ENCODE measurements at regions not wholly inside any gene's neighbourhood (a gene's known extent, or its start where the extent isn't known, plus 50 kb on each side); places are given as distances from the start of the nearest gene placed in this dataset.

DNA sequence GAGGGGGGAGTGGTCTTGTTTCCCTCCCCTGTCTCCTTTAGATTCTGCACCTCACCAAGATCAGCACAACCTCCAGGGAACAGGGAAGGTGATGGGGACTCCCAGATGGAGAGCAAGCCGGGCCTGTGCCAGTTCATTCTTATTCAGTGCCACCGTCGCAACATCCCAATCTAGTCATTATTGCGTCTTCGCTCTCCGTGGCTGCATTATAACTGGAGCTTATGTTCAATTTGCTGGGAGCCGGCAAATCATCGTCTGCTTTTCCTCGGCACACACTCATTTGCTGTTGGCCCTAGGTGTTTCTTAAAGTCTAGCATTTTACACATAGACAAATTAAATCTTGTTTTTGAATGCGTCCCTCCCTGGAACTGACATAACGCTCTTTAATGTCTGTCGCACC, 1269.7 kb downstream of the BRD1 start:
- Mint-ChIP-seq H3K4me1 (peaks cover 12% of the 10 kb centered on the region), H3K9me3 (no peaks in the 10 kb centered on the region), H3K27ac (ENCODE audit: unreplicated experiment) (no peak overlapping the region), H3K4me3 (no peak overlapping the region), H3K27me3 (ENCODE audit: low read depth) (no peaks in the 10 kb centered on the region), H3K36me3 (ENCODE audit: low read depth) (no peaks in the 10 kb centered on the region)
- no peak for TF ChIP-seq CTCF (conservative IDR thresholded peaks at IDR 0.05)
- no peak for DNase-seq (ENCODE audit: low read depth, low spot score)

- no peaks in the 10 kb centered on the region for H3K27me3 Mint-ChIP-seq (ENCODE audit: low read depth)
- no peaks in the 10 kb centered on the region for H3K36me3 Mint-ChIP-seq (ENCODE audit: low read depth)
- no peaks in the 10 kb centered on the region for H3K9me3 Mint-ChIP-seq
Observed at GRCh38 chr22:48557473-48557872, 1270.2 kb downstream of the BRD1 start.

DNA sequence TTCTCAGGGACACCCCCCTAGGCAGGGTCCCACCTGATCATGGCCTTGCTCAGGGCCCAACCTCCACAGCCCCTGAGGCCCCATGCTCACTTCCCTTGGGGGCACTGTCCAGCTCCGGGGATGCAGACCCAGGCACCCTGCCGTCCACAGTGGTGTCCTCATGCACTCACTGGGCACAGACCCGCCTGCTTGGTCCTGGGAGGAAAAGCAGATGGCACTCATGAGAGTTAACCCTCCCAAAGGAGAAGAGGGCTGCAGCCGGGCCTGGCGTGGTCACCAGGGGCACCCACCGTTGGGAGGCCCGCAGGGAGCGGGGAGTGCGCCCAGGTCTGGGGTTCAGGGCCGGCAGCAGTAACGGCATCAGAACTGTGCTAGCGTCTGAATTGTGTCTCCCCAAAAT, 1270.9 kb downstream of the BRD1 start:
- no peak for TF ChIP-seq CTCF (conservative IDR thresholded peaks at IDR 0.05)
- no peaks in the 10 kb centered on the region for H3K27me3 Mint-ChIP-seq (ENCODE audit: low read depth)
- no peak for DNase-seq (ENCODE audit: low read depth, low spot score)
- H3K27ac Mint-ChIP-seq (ENCODE audit: unreplicated experiment) = no peak overlapping the region
- H3K4me3 Mint-ChIP-seq = no peak overlapping the region
- peaks cover 11% of the 10 kb centered on the region for H3K4me1 Mint-ChIP-seq
- H3K36me3 Mint-ChIP-seq (ENCODE audit: low read depth) = no peaks in the 10 kb centered on the region
- no peaks in the 10 kb centered on the region for H3K9me3 Mint-ChIP-seq

More at GRCh38 chr22:48557473-48557872, 1270.2 kb downstream of the BRD1 start:
- Mint-ChIP-seq H3K27ac (ENCODE audit: unreplicated experiment) (no peak overlapping the region), H3K4me1 (peaks cover 12% of the 10 kb centered on the region), H3K4me3 (no peak overlapping the region)
- no peak for DNase-seq (ENCODE audit: low read depth, low spot score)
- TF ChIP-seq CTCF (conservative IDR thresholded peaks at IDR 0.05) = no peak

DNA sequence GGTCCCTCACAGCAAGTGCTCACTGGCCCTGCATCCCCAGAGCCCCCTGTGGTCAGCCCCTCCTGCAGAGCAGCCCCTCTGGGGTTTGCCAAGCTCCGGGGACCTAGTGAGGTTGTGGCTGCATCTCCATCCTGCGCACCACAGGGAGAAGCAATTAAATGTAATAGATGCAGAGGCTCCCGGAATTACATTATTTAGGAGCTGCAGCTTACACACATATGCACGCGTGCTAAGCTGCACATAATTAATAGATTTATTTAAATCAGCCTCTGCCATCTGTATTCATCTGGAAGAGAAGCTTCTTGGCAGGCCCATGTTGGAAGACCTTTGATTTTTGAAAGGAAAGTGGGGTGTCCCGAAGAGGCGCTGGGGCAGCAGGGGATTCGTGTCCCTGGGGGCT, 1271.5 kb downstream of the BRD1 start:
- Mint-ChIP-seq H3K27ac (ENCODE audit: unreplicated experiment) (no peak overlapping the region), H3K36me3 (ENCODE audit: low read depth) (no peaks in the 10 kb centered on the region), H3K4me3 (no peak overlapping the region), H3K9me3 (no peaks in the 10 kb centered on the region), H3K27me3 (ENCODE audit: low read depth) (no peaks in the 10 kb centered on the region), H3K4me1 (peaks cover 6% of the 10 kb centered on the region)
- TF ChIP-seq CTCF (conservative IDR thresholded peaks at IDR 0.05) = no peak
- no peak for DNase-seq (ENCODE audit: low read depth, low spot score)

GRCh38 chr22:48555606-48556005, 1272.1 kb downstream of the BRD1 start:
- no peaks in the 10 kb centered on the region for H3K36me3 Mint-ChIP-seq (ENCODE audit: low read depth)
- H3K4me3 Mint-ChIP-seq = no peak overlapping the region
- H3K27me3 Mint-ChIP-seq (ENCODE audit: low read depth) = no peaks in the 10 kb centered on the region
- no peak for DNase-seq (ENCODE audit: low read depth, low spot score)
- TF ChIP-seq CTCF (conservative IDR thresholded peaks at IDR 0.05) = no peak
- no peaks in the 10 kb centered on the region for H3K4me1 Mint-ChIP-seq
- no peaks in the 10 kb centered on the region for H3K9me3 Mint-ChIP-seq
- H3K27ac Mint-ChIP-seq (ENCODE audit: unreplicated experiment) = no peak overlapping the region

Data from neural crest cell (in vitro differentiated cells).